ENCODE measurements at regions not wholly inside any gene's neighbourhood (a gene's known extent, or its start where the extent isn't known, plus 50 kb on each side); places are given as distances from the start of the nearest gene placed in this dataset.
"Not testable (repeated sequence)": the region's sequence is repeated elsewhere in the genome, so short reads cannot be mapped to it uniquely, and the experiment has no call there.

GRCh38 chr2:226467221-226467620 is 332.4 kb downstream of the IRS1 start:
- DNase-seq = no peak

- no peak for DNase-seq
Observed at GRCh38 chr2:226466589-226466988, 333.0 kb downstream of the IRS1 start.

GRCh38 chr2:226466124-226466523 is 333.5 kb downstream of the IRS1 start:
- DNase-seq = no peak

- DNase-seq = no peak
Observed at GRCh38 chr2:226464380-226464779, 335.2 kb downstream of the IRS1 start.

GRCh38 chr2:226463154-226463553 is 336.5 kb downstream of the IRS1 start:
- DNase-seq = no peak

- DNase-seq = no peak
Observed at GRCh38 chr2:226461981-226462380, 337.6 kb downstream of the IRS1 start.

GRCh38 chr2:226456144-226456543 is 343.5 kb downstream of the IRS1 start:
- not testable (repeated sequence) for DNase-seq

- DNase-seq = no peak
Observed at GRCh38 chr2:226452768-226453167, 346.9 kb downstream of the IRS1 start.

GRCh38 chr2:226451486-226451885 is 348.1 kb downstream of the IRS1 start:
- no peak for DNase-seq

GRCh38 chr2:226450141-226450540 is 349.5 kb downstream of the IRS1 start:
- no peak for DNase-seq

GRCh38 chr2:226447338-226448300 is 352.0 kb downstream of the IRS1 start:
- no peak for DNase-seq

- DNase-seq = no peak
Observed at GRCh38 chr2:226446406-226447001, 353.1 kb downstream of the IRS1 start.

GRCh38 chr2:226445216-226445861 is 354.3 kb downstream of the IRS1 start:
- no peak for DNase-seq

- DNase-seq = no peak
Observed at GRCh38 chr2:226443112-226443511, 356.5 kb downstream of the IRS1 start.

- no peak for DNase-seq
Observed at GRCh38 chr2:226440127-226440918, 359.3 kb downstream of the IRS1 start.

- no peak for DNase-seq
Observed at GRCh38 chr2:226439337-226439736, 360.3 kb downstream of the IRS1 start.

- no peak for DNase-seq
Observed at GRCh38 chr2:226435146-226435545, 364.5 kb downstream of the IRS1 start.

GRCh38 chr2:226434702-226435101 is 364.9 kb downstream of the IRS1 start:
- no peak for DNase-seq

- DNase-seq = no peak
Observed at GRCh38 chr2:226431288-226431948, 368.2 kb downstream of the IRS1 start.

GRCh38 chr2:226429476-226429875 is 370.1 kb downstream of the IRS1 start:
- no peak for DNase-seq

- no peak for DNase-seq
Observed at GRCh38 chr2:226427538-226428307, 371.9 kb downstream of the IRS1 start.
